SK-N-SH treated with all-trans-retinoic acid at 6 μM for 48 hours (cell line): ENCODE measurements at regions not wholly inside any gene's neighbourhood (a gene's known extent, or its start where the extent isn't known, plus 50 kb on each side); places are given as distances from the start of the nearest gene placed in this dataset.

Experiments used
- ATAC-seq: fragments of 200-7000 bp; cut with Tn5 transposase; 3 replicates; pipeline ENCODE4 v1.9.1; 2020; ENCODE audit warnings: mild to moderate bottlenecking, moderate library complexity
- ARNTL ChIP-seq: fragments of 450-650 bp; formaldehyde crosslinking; IDR thresholded peaks from 2 replicates; pipeline ENCODE4 v1.5.0; 2020; ENCODE audit warnings: low read depth, mild to moderate bottlenecking, moderate library complexity, borderline replicate concordance
- BACH2 ChIP-seq: fragments of 250-450 bp; sonication (Bioruptor Pico); IDR thresholded peaks from 2 replicates; pipeline ENCODE4 v1.9.0; 2021; ENCODE audit warnings: mild to moderate bottlenecking, borderline replicate concordance
- CREB5 ChIP-seq: fragments of 250-450 bp; sonication (Bioruptor Pico); IDR thresholded peaks from 2 replicates; pipeline ENCODE4 v1.5.1; 2020; ENCODE audit warnings: low read depth, mild to moderate bottlenecking, moderate library complexity
- CSDC2 ChIP-seq: fragments of 250-450 bp; sonication (Bioruptor Pico); IDR thresholded peaks from 2 replicates; pipeline ENCODE4 v1.5.0; 2020; ENCODE audit warnings: mild to moderate bottlenecking, moderate library complexity
- ESRRG ChIP-seq: fragments of 250-450 bp; sonication (Bioruptor Pico); IDR thresholded peaks from 2 replicates; pipeline ENCODE4 v1.6.1; 2021; ENCODE audit warnings: mild to moderate bottlenecking
- GLIS3 ChIP-seq: fragments of 250-450 bp; sonication (Bioruptor Pico); IDR thresholded peaks from 2 replicates; pipeline ENCODE4 v1.5.0; 2020; ENCODE audit warnings: mild to moderate bottlenecking, moderate library complexity
- ISL1 ChIP-seq: fragments of 250-450 bp; sonication (Bioruptor Pico); IDR thresholded peaks from 2 replicates; pipeline ENCODE4 v2.1.2; 2022; ENCODE audit warnings: mild to moderate bottlenecking, moderate library complexity
- OSR1 ChIP-seq: fragments of 250-450 bp; sonication (Bioruptor Pico); IDR thresholded peaks from 2 replicates; pipeline ENCODE4 v1.8.0; 2022; ENCODE audit warnings: moderate library complexity, mild to moderate bottlenecking, inconsistent platforms
- PATZ1 ChIP-seq: fragments of 250-450 bp; sonication (Bioruptor Pico); IDR thresholded peaks from 2 replicates; pipeline ENCODE4 v1.8.0; 2020; ENCODE audit warnings: mild to moderate bottlenecking, moderate library complexity, borderline replicate concordance
- RARB ChIP-seq: fragments of 250-450 bp; sonication (Bioruptor Pico); IDR thresholded peaks from 2 replicates; pipeline ENCODE4 v1.8.0; 2021; ENCODE audit warnings: mild to moderate bottlenecking, moderate library complexity
- TCF4 ChIP-seq: fragments of 250-450 bp; sonication (Bioruptor Pico); IDR thresholded peaks from 2 replicates; pipeline ENCODE4 v1.8.0; 2021; ENCODE audit warnings: mild to moderate bottlenecking, moderate library complexity, borderline replicate concordance
- TOX ChIP-seq: fragments of 250-450 bp; sonication (Bioruptor Pico); IDR thresholded peaks from 2 replicates; pipeline ENCODE4 v1.8.0; 2021; ENCODE audit warnings: mild to moderate bottlenecking, moderate library complexity, borderline replicate concordance
- TSHZ2 ChIP-seq: fragments of 250-450 bp; sonication (Bioruptor Pico); IDR thresholded peaks from 2 replicates; pipeline ENCODE4 v1.5.0; 2020; ENCODE audit warnings: mild to moderate bottlenecking, moderate library complexity
- ZC3H10 ChIP-seq: fragments of 250-450 bp; sonication (Bioruptor Pico); IDR thresholded peaks from 2 replicates; pipeline ENCODE4 v1.5.1; 2021; ENCODE audit warnings: mild to moderate bottlenecking, moderate library complexity
- ZFP30 ChIP-seq: fragments of 450-650 bp; formaldehyde crosslinking; IDR thresholded peaks from 2 replicates; pipeline ENCODE4 v1.5.0; 2022; ENCODE audit warnings: mild to moderate bottlenecking, moderate library complexity
- ZNF70 ChIP-seq: fragments of 450-650 bp; formaldehyde crosslinking; IDR thresholded peaks from 2 replicates; pipeline ENCODE4 v1.5.0; 2020; ENCODE audit warnings: mild to moderate bottlenecking, moderate library complexity
- ZNF8 ChIP-seq: fragments of 450-650 bp; formaldehyde crosslinking; IDR thresholded peaks from 2 replicates; pipeline ENCODE4 v1.5.0; 2020; ENCODE audit warnings: mild to moderate bottlenecking, moderate library complexity
- TF ChIP-seq, protein P1 (sequence below): fragments of 250-450 bp; sonication (Bioruptor Pico); IDR thresholded peaks from 2 replicates; pipeline ENCODE4 v1.8.0; 2021; ENCODE audit warnings: low read depth, mild to moderate bottlenecking, moderate library complexity, borderline replicate concordance
- TF ChIP-seq, protein P2 (sequence below): fragments of 250-450 bp; sonication (Bioruptor Pico); IDR thresholded peaks from 2 replicates; pipeline ENCODE4 v1.5.1; 2021; ENCODE audit warnings: mild to moderate bottlenecking, moderate library complexity

DNA sequence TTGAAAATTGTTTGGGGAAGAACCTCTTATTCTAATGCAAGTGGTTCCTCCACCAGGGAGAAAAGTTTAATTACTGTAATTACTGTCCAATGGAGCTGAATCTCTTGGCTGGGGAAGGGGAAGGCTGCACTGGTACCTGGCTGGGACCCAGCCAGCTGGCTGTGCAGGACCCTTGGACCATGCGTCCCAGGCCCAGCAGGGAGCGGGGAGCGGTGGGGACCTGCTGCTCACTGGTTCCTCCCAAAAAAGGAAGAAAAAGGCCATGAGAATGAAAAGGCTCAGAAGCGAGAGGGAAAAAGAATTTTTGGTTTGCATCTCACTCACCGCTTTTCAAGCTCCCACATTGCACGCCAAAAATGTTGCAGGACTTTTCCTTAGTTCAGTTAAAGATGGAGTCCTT, 333.5 kb downstream of the FAM47B start (continued):
- no peak for TF ChIP-seq PATZ1
- no peak for TF ChIP-seq OSR1 (CRISPR knock-in tag)
- no peak for TF ChIP-seq GLIS3 (CRISPR knock-in tag)

GRCh38 chrX:35285289-35285962, 342.8 kb downstream of the FAM47B start:
- TF ChIP-seq, protein P1, sequence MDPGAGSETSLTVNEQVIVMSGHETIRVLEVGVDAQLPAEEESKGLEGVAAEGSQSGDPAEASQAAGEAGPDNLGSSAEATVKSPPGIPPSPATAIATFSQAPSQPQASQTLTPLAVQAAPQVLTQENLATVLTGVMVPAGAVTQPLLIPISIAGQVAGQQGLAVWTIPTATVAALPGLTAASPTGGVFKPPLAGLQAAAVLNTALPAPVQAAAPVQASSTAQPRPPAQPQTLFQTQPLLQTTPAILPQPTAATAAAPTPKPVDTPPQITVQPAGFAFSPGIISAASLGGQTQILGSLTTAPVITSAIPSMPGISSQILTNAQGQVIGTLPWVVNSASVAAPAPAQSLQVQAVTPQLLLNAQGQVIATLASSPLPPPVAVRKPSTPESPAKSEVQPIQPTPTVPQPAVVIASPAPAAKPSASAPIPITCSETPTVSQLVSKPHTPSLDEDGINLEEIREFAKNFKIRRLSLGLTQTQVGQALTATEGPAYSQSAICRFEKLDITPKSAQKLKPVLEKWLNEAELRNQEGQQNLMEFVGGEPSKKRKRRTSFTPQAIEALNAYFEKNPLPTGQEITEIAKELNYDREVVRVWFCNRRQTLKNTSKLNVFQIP (CRISPR knock-in tag), result no peak
- TF ChIP-seq OSR1 (CRISPR knock-in tag) (no peak), ZNF8 (CRISPR knock-in tag) (no peak), PATZ1 (no peak), TOX (CRISPR knock-in tag) (no peak), CREB5 (CRISPR knock-in tag) (no peak), ZNF70 (CRISPR knock-in tag) (no peak), ISL1 (CRISPR knock-in tag) (no peak), ARNTL (CRISPR knock-in tag) (no peak), ESRRG (CRISPR knock-in tag) (no peak), BACH2 (CRISPR knock-in tag) (no peak), TCF4 (CRISPR knock-in tag) (no peak), RARB (no peak), ZFP30 (no peak)
- no peak for ATAC-seq

DNA sequence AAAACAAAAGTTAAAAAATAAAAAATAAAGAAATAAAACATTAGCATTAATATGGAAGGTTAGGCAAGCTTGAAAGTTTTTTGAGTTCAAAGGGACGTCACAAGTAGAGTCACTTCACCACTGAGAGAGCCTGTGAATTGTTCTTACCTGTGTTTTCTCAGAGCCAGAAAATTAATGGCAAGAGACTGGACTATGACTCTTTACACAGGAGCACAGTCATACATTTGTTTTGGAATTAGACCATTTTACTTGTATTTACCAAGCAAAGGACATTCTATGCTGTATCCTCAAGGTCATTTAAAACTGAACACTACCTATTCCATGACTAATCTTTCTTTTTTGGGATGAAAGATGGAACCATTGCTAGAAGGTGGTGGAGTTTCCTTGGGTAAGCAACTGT, 346.1 kb downstream of the FAM47B start:
- TF ChIP-seq, protein P2, sequence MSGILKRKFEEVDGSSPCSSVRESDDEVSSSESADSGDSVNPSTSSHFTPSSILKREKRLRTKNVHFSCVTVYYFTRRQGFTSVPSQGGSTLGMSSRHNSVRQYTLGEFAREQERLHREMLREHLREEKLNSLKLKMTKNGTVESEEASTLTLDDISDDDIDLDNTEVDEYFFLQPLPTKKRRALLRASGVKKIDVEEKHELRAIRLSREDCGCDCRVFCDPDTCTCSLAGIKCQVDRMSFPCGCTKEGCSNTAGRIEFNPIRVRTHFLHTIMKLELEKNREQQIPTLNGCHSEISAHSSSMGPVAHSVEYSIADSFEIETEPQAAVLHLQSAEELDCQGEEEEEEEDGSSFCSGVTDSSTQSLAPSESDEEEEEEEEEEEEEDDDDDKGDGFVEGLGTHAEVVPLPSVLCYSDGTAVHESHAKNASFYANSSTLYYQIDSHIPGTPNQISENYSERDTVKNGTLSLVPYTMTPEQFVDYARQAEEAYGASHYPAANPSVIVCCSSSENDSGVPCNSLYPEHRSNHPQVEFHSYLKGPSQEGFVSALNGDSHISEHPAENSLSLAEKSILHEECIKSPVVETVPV, result no peak
- TF ChIP-seq TOX (CRISPR knock-in tag) (no peak), CREB5 (CRISPR knock-in tag) (no peak), PATZ1 (no peak), ZNF70 (CRISPR knock-in tag) (no peak), ZC3H10 (CRISPR knock-in tag) (no peak), GLIS3 (CRISPR knock-in tag) (no peak), TSHZ2 (CRISPR knock-in tag) (no peak), ESRRG (CRISPR knock-in tag) (no peak), ISL1 (CRISPR knock-in tag) (no peak), CSDC2 (CRISPR knock-in tag) (no peak), BACH2 (CRISPR knock-in tag) (no peak)
- ATAC-seq, result no peak
